Lower leg skin (tissue), 4 donors: ENCODE measurements at regions not wholly inside any gene's neighbourhood (a gene's known extent, or its start where the extent isn't known, plus 50 kb on each side); places are given as distances from the start of the nearest gene placed in this dataset.

Experiments
- DNase-seq, 2 donors: peaks; one replicate each; pipeline ENCODE4 v3.0.0-alpha.2; 2019; ENCODE audit warnings: low spot score in 2 of 2
- H3K4me3 ChIP-seq: fragments of 200-600 bp; sonication (generic); 2 replicates; pipeline ENCODE4 v1.5.1; 2017; ENCODE audit warnings: mild to moderate bottlenecking, low read depth; ENCODE audit not compliant: poor library complexity, severe bottlenecking
- CTCF ChIP-seq, 3 donors: fragments of 450-650 bp; IDR thresholded peaks; one replicate each; pipeline ENCODE4 v1.5.1; 2016; ENCODE audit warnings: antibody characterized with exemption in 3 of 3, mild to moderate bottlenecking in 3 of 3, moderate library complexity in 2 of 3
- POLR2A ChIP-seq, 2 donors: fragments of 450-650 bp; IDR thresholded peaks; one replicate each; pipeline ENCODE4 v1.6.1; 2016 to 2017; ENCODE audit warnings: antibody characterized with exemption in 2 of 2, mild to moderate bottlenecking in 1 of 2, moderate library complexity in 1 of 2
- WGBS, 2 donors: methylation state at CpG; one replicate each; pipeline ENCODE4 v1.1.5; 2018; 5-methylcytosine and 5-hydroxymethylcytosine counted together
- intact Hi-C: fragments of 100-400 bp; cut with DNase I; formaldehyde crosslinking; loops from one replicate; pipeline ENCODE4 v1.15.0; 2023; ENCODE audit warnings: low total_unique reads

GRCh38 chr13:80977168-80977567, 636.2 kb upstream of the SPRY2 start:
- WGBS, 2 donors, result 88 to 92% methylated on average over 4 of the region's 4 CpGs
- intact Hi-C loops, result no loop called here
- DNase-seq, result no peak
- H3K4me3 ChIP-seq, result no peak overlapping the region
- TF ChIP-seq POLR2A (IDR thresholded peaks at IDR 0.05) (no peak), CTCF (IDR thresholded peaks at IDR 0.05) (no peak)

GRCh38 chr13:80975903-80976302, 635.0 kb upstream of the SPRY2 start:
- no peak for DNase-seq
- WGBS, 2 donors, result 94 to 96% methylated on average over 4 of the region's 4 CpGs
- no peak for TF ChIP-seq CTCF (IDR thresholded peaks at IDR 0.05)
- no peak for TF ChIP-seq POLR2A (IDR thresholded peaks at IDR 0.05)
- intact Hi-C loops, result no loop called here
- no peak overlapping the region for H3K4me3 ChIP-seq

- no peak for DNase-seq
- intact Hi-C loops, result no loop called here
- 81 to 86% methylated on average over 2 of the region's 2 CpGs for WGBS, 2 donors
- H3K4me3 ChIP-seq, result no peak overlapping the region
- TF ChIP-seq POLR2A (IDR thresholded peaks at IDR 0.05) (no peak), CTCF (IDR thresholded peaks at IDR 0.05) (no peak)
Measured at GRCh38 chr13:80973721-80974120, 632.8 kb upstream of the SPRY2 start.

- TF ChIP-seq CTCF (IDR thresholded peaks at IDR 0.05) (no peak), POLR2A (IDR thresholded peaks at IDR 0.05) (no peak)
- intact Hi-C loops, result no loop called here
- no peak overlapping the region for H3K4me3 ChIP-seq
- DNase-seq, result no peak
- WGBS, 2 donors, result 85 to 86% methylated on average over 2 of the region's 2 CpGs
Measured at GRCh38 chr13:80972857-80973478, 632.0 kb upstream of the SPRY2 start.

GRCh38 chr13:80965097-80965496, 624.2 kb upstream of the SPRY2 start:
- TF ChIP-seq POLR2A (IDR thresholded peaks at IDR 0.05), result no peak
- TF ChIP-seq CTCF (IDR thresholded peaks at IDR 0.05), result no peak
- intact Hi-C loops, result no loop called here
- no peak for DNase-seq
- no peak overlapping the region for H3K4me3 ChIP-seq

- no peak for DNase-seq
- H3K4me3 ChIP-seq, result no peak overlapping the region
- whole genome bisulfite sequencing, 2 donors, result 75% methylated on average over 1 of the region's 1 CpG
- intact Hi-C loops, result no loop called here
- TF ChIP-seq CTCF (IDR thresholded peaks at IDR 0.05) (no peak), POLR2A (IDR thresholded peaks at IDR 0.05) (no peak)
Measured at GRCh38 chr13:80962855-80963254, 621.9 kb upstream of the SPRY2 start.
